Type B pancreatic cell (in vitro differentiated cells): ENCODE measurements at regions not wholly inside any gene's neighbourhood (a gene's known extent, or its start where the extent isn't known, plus 50 kb on each side); places are given as distances from the start of the nearest gene placed in this dataset.

Source experiments
- DNase-seq: peaks from one replicate; pipeline ENCODE4 v3.0.0; 2021; ENCODE audit warnings: mixed read lengths; ENCODE audit not compliant: unreplicated experiment; ENCODE audit errors: extremely low spot score
- H3K27ac Mint-ChIP-seq: 2 replicates; pipeline ENCODE4 v1.8.0; 2021; ENCODE audit warnings: mild to moderate bottlenecking, mixed read lengths
- H3K27me3 Mint-ChIP-seq: 2 replicates; pipeline ENCODE4 v1.8.0; 2021; ENCODE audit warnings: mixed read lengths
- H3K36me3 Mint-ChIP-seq: 2 replicates; pipeline ENCODE4 v1.8.0; 2021; ENCODE audit warnings: mixed read lengths
- H3K4me1 Mint-ChIP-seq: one replicate; pipeline ENCODE4 v1.8.0; 2021; ENCODE audit warnings: mixed read lengths; ENCODE audit not compliant: unreplicated experiment
- H3K4me3 Mint-ChIP-seq: 2 replicates; pipeline ENCODE4 v1.8.0; 2021; ENCODE audit warnings: mild to moderate bottlenecking, mixed read lengths
- H3K9me3 Mint-ChIP-seq: 2 replicates; pipeline ENCODE4 v1.8.0; 2021; ENCODE audit warnings: mixed read lengths
- CTCF ChIP-seq: fragments of 200-600 bp; sonication (generic); conservative IDR thresholded peaks from 2 replicates; pipeline ENCODE4 v1.5.0; 2021; ENCODE audit warnings: antibody characterized with exemption, mild to moderate bottlenecking

- H3K9me3 Mint-ChIP-seq: peaks cover 20% of the 10 kb centered on the region
- no peak overlapping the region for H3K27ac Mint-ChIP-seq
- peaks cover 9% of the 10 kb centered on the region for H3K36me3 Mint-ChIP-seq
- DNase-seq: no peak
- peaks cover 3% of the 10 kb centered on the region for H3K27me3 Mint-ChIP-seq
- H3K4me1 Mint-ChIP-seq: peaks cover 32% of the 10 kb centered on the region
- H3K4me3 Mint-ChIP-seq: no peak overlapping the region
- TF ChIP-seq CTCF: no peak
Measured at GRCh38 chr7:94304878-94305277, 89.8 kb upstream of the COL1A2 start.

DNA sequence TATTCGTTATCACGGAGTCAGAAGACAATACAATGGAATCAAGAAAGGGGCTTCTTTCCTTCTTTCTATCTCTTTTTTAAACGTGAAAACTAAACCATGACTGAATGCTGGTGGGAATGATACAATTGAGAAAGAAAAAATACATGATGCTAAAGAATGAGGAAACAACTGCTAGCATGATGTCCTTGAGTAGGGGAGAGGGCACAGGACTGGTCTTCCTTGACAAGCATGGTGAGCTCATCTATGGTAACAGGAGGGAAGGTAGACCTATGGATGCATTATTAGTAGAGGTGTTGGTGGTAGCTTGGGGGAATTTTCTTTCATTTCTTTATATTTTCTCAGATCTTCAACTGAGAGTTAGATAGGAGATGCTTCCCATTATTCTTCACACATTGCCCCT, 88.9 kb upstream of the COL1A2 start:
- H3K27me3 Mint-ChIP-seq: peaks cover 3% of the 10 kb centered on the region
- no peak for TF ChIP-seq CTCF
- peaks cover 9% of the 10 kb centered on the region for H3K36me3 Mint-ChIP-seq
- peaks cover 22% of the 10 kb centered on the region for H3K9me3 Mint-ChIP-seq
- no peak overlapping the region for H3K27ac Mint-ChIP-seq
- peaks cover 26% of the 10 kb centered on the region for H3K4me1 Mint-ChIP-seq
- no peak for DNase-seq
- no peak overlapping the region for H3K4me3 Mint-ChIP-seq

DNA sequence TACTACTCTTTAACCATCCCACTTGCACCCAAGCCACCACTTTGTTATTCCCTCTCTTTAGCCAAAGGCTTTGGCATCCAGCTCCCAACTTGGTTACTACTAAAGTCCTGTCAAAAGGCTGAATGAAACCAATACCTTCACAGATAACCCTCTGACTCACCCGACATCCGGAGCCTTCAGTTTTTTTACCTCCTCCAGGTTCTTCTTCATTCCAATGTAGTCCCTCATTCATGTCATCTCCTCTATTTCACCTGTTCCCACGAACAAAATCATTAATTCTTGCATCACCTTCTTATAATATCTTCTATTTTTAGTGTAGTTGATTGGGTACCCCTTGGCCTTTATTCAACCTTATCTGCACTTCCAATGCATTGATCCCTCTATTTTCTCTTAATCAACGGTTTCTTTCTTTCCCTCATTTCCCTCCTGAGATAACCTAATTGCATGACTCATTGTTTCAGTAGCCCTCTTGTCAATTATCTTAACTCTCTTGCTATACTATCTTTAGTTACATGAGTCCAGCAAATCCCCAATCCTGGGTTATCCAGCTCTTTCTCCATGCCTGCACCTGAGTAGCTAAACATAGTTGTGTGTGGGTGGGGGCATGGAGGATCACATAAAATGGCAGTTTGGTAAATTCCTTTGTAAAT, 87.2 kb upstream of the COL1A2 start:
- peak overlapping the region; percentile 14 for H3K27ac Mint-ChIP-seq
- H3K4me1 Mint-ChIP-seq: peaks cover 14% of the 10 kb centered on the region
- H3K9me3 Mint-ChIP-seq: peaks cover 26% of the 10 kb centered on the region
- DNase-seq: no peak
- peaks cover 3% of the 10 kb centered on the region for H3K27me3 Mint-ChIP-seq
- no peak for TF ChIP-seq CTCF
- no peak overlapping the region for H3K4me3 Mint-ChIP-seq
- H3K36me3 Mint-ChIP-seq: peaks cover 9% of the 10 kb centered on the region

- peaks cover 3% of the 10 kb centered on the region for H3K27me3 Mint-ChIP-seq
- no peak overlapping the region for H3K27ac Mint-ChIP-seq
Measured at GRCh38 chr7:94311515-94311914, 83.2 kb upstream of the COL1A2 start.

DNA sequence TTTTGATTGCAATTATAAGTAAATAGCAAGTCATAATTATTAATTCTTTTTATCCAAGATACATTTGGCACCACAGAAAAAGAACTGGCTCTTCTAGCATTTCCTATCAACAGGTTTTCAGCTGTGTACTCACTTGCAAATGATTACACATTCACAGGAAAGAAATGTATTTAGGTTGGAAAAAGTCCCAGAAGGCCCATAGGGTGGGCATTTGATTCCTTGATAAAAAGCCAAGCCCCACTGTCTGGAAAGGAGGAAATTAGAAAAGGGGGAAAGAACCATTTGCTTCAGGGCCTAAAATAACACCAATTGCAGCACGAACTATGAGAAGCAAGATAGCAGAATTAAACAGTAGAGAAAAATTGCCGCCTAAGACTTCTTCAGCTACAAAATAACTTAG, 80.8 kb upstream of the COL1A2 start:
- no peak for TF ChIP-seq CTCF
- H3K4me1 Mint-ChIP-seq: peaks cover 22% of the 10 kb centered on the region
- no peak overlapping the region for H3K27ac Mint-ChIP-seq

More at GRCh38 chr7:94311515-94311914, 83.2 kb upstream of the COL1A2 start:
- peaks cover 20% of the 10 kb centered on the region for H3K9me3 Mint-ChIP-seq
- H3K4me3 Mint-ChIP-seq: no peak overlapping the region
- H3K4me1 Mint-ChIP-seq: peaks cover 22% of the 10 kb centered on the region
- H3K36me3 Mint-ChIP-seq: peaks cover 6% of the 10 kb centered on the region
- no peak for DNase-seq
- no peak for TF ChIP-seq CTCF

More for the DNA sequence above, 80.8 kb upstream of the COL1A2 start:
- no peaks in the 10 kb centered on the region for H3K27me3 Mint-ChIP-seq
- H3K36me3 Mint-ChIP-seq: no peaks in the 10 kb centered on the region
- H3K4me3 Mint-ChIP-seq: peak overlapping the region; percentile 39
- no peak for DNase-seq
- peaks cover 13% of the 10 kb centered on the region for H3K9me3 Mint-ChIP-seq
